ENCODE measurements at regions not wholly inside any gene's neighbourhood (a gene's known extent, or its start where the extent isn't known, plus 50 kb on each side); places are given as distances from the start of the nearest gene placed in this dataset.

DNA sequence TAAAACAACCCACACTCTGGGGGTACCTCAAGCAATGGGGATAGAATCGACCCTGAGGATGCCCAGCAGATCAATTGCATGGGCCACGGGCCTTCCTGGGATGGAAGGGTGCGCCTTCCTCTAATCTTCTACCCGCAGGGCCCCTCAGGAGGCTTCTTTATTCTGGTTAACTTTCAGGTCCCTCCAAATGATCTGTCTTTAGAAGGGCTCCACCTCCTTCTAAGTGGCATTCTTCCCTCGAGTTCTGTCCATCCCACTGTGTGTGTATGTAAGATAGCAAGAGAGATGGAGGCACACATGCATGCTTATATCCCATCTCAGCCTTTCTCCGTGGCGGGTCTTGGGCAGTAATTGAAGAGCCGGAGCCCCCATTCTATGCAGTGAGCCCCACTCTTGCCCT is 125.7 kb downstream of the MRM1 start:
- no peak for DNase-seq (ENCODE audit: low read depth, low spot score)
- Histone ChIP-seq H3K4me3 (ENCODE audit: low read depth, low read length) (no peak overlapping the region), H3K9me3 (ENCODE audit: control insufficient read depth, insufficient read depth, low read length) (no peaks in the 10 kb centered on the region), H3K27me3 (ENCODE audit: control insufficient read depth, insufficient read depth, low read length) (peaks cover 56% of the 10 kb centered on the region), H3K27ac (ENCODE audit: low read depth, low read length) (no peak overlapping the region)
- ChIA-PET POLR2A (no interaction called here), CTCF (no interaction called here)
- TF ChIP-seq, protein P1, sequence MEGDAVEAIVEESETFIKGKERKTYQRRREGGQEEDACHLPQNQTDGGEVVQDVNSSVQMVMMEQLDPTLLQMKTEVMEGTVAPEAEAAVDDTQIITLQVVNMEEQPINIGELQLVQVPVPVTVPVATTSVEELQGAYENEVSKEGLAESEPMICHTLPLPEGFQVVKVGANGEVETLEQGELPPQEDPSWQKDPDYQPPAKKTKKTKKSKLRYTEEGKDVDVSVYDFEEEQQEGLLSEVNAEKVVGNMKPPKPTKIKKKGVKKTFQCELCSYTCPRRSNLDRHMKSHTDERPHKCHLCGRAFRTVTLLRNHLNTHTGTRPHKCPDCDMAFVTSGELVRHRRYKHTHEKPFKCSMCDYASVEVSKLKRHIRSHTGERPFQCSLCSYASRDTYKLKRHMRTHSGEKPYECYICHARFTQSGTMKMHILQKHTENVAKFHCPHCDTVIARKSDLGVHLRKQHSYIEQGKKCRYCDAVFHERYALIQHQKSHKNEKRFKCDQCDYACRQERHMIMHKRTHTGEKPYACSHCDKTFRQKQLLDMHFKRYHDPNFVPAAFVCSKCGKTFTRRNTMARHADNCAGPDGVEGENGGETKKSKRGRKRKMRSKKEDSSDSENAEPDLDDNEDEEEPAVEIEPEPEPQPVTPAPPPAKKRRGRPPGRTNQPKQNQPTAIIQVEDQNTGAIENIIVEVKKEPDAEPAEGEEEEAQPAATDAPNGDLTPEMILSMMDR (IDR thresholded peaks at IDR 0.05; ENCODE audit: low read depth, low read length), result no peak

DNA sequence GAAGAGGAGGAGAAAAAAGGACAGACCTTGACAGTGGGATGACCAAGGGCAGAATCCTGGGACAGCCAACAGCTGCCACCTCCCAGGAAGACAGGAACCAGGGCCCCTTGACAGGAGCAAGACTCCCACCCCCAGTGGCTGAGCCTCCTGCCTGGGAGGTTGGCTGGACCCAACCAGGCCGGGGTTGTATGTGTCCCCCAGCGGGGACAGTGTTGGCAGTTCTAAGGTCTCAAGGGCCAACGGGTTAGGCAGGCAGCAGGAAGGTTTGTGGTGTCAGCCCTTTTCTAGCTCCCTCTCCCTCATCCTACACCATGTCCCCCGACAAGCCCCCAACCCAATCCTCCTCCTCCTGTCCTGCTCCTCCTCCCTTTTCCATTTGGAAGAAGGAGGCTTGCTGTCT is 126.2 kb downstream of the MRM1 start:
- no peak for DNase-seq (ENCODE audit: low read depth, low spot score)
- no peak overlapping the region for H3K27ac ChIP-seq (ENCODE audit: low read depth, low read length)
- TF ChIP-seq, protein P1 (IDR thresholded peaks at IDR 0.05; ENCODE audit: low read depth, low read length), result no peak
- H3K27me3 ChIP-seq (ENCODE audit: control insufficient read depth, insufficient read depth, low read length), result peaks cover 54% of the 10 kb centered on the region
- ChIA-PET CTCF (no interaction called here), POLR2A (no interaction called here)
- no peaks in the 10 kb centered on the region for H3K9me3 ChIP-seq (ENCODE audit: control insufficient read depth, insufficient read depth, low read length)
- no peak overlapping the region for H3K4me3 ChIP-seq (ENCODE audit: low read depth, low read length)

DNA sequence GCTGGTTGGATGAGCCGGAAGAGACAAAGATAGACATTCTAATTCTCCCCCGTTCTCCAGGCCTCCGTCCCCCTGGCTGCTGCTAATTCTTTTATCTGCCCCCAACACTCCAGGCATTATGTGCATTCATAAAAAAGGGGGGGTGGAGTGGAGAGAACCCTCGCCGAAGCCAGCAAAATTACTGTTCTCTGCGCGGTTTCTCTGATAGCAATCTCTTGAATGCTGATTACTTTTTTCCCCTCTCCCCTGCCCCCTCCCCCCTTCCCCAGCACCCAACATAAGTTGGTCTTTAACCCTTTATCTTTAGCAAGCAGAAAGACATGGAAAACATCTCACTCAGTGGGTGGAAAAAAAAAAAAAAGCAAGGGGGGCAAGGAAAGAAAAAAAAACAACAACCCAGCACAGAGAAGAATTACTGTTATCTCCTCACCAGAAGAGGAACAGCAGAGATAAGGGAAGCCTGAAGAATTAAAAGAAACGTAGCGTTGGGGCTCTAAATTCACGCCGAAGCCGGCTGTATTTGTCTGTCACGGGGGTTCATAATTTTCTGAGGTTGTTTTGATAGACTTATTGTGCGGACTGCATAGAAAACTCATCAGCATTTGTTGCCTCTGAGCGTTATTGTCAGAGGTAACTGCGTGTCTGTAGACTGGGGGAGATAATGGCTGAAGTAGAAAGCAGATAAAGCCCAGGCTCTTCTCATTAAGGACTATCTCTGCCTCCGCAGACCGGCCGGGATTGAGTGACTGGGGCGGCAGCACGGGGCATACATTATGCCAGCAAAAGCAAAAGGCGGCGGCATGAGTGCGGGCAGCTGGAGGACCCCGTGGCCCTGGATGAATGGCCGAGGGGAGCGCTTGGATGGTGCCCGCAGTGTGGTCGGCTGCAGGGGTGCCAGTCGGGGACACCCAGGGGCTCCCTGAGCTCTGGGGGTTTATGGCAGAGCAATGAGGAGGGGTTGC is 126.9 kb downstream of the MRM1 start:
- Histone ChIP-seq H3K4me3 (ENCODE audit: low read depth, low read length) (no peak overlapping the region), H3K27ac (ENCODE audit: low read depth, low read length) (no peak overlapping the region), H3K9me3 (ENCODE audit: control insufficient read depth, insufficient read depth, low read length) (no peaks in the 10 kb centered on the region), H3K27me3 (ENCODE audit: control insufficient read depth, insufficient read depth, low read length) (peaks cover 47% of the 10 kb centered on the region)
- CTCF ChIA-PET, result no interaction called here
- POLR2A ChIA-PET, result no interaction called here
- no peak for DNase-seq (ENCODE audit: low read depth, low spot score)
- TF ChIP-seq, protein P1 (IDR thresholded peaks at IDR 0.05; ENCODE audit: low read depth, low read length), result no peak

DNA sequence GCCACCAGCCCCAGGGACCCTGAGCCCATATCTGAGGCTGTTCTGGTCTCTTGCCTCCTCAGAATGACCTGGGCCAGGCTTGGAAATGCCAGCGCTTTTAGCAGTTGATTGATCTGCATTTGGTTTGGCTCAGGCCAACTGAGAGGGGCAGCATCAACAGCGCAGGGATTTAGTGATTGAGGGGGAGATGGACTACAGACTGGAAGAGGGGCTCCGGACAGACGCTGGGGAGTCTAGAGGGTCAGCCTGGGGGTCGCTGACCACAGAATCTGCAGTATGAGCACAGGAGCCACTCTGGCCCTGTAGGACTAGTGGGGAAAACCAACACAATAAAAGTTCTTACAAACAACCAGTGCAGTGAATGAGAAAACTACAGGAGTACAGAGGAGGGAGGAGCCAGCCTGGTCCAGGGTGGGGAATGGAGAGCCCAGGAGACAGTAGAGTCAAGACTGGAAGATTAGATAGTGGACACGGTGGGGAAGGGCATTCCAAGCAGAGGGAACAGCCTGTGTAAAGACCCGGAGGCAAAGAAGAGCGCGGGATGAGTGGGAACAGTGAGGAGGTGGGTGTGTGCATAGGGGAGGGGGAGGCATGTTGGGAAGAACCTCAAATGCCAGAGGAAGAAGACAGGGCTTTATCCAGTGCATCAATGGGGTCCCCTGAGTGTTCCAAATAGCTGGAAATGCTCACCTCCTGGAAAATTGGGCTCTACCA is 128.9 kb downstream of the MRM1 start:
- DNase-seq (ENCODE audit: low read depth, low spot score), result no peak
- Histone ChIP-seq H3K27me3 (ENCODE audit: control insufficient read depth, insufficient read depth, low read length) (peaks cover 42% of the 10 kb centered on the region), H3K4me3 (ENCODE audit: low read depth, low read length) (no peak overlapping the region), H3K9me3 (ENCODE audit: control insufficient read depth, insufficient read depth, low read length) (no peaks in the 10 kb centered on the region), H3K27ac (ENCODE audit: low read depth, low read length) (no peak overlapping the region)
- TF ChIP-seq, protein P1 (IDR thresholded peaks at IDR 0.05; ENCODE audit: low read depth, low read length), result no peak
- ChIA-PET CTCF (no interaction called here), POLR2A (no interaction called here)

Measured in AG04450 (cell line).